Inflammatory macrophage treated with lipopolysaccharide for 1 hour (primary cell): ENCODE measurements at regions not wholly inside any gene's neighbourhood (a gene's known extent, or its start where the extent isn't known, plus 50 kb on each side); places are given as distances from the start of the nearest gene placed in this dataset.
"Not testable (repeated sequence)": the region's sequence is repeated elsewhere in the genome, so short reads cannot be mapped to it uniquely, and the experiment has no call there.

Experiments
- DNase-seq, 2 donors: peaks; one replicate each; pipeline ENCODE4 v3.0.0-alpha.2; 2020 to 2022

- no peak for DNase-seq
Measured at GRCh38 chr4:59630922-59631321, 1569.2 kb upstream of the ADGRL3 start.

DNA sequence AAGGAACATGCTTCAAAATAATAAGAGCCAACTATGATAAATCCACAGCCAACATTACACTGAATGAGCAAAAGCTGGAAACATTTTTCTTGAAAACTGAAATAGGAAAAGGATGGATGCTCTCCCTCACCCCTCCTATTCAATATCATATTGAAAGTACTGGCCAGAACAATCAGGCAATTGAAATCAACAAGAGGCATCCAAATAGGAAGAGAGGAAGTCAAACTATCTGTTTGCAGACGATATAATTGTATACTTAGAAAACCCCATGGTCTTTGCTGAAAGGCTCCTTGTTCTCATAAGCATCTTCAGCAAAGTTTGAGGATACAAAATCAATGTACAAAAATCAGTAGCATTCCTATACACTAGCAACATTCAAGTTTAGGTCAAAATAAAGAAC lies 1562.5 kb upstream of the ADGRL3 start:
- no peak for DNase-seq

- no peak for DNase-seq
Measured at GRCh38 chr4:59643682-59644081, 1556.4 kb upstream of the ADGRL3 start.

- no peak for DNase-seq
Measured at GRCh38 chr4:59644765-59645164, 1555.4 kb upstream of the ADGRL3 start.

GRCh38 chr4:59646082-59646481 lies 1554.0 kb upstream of the ADGRL3 start:
- DNase-seq: no peak

- no peak for DNase-seq
Measured at GRCh38 chr4:59647011-59647410, 1553.1 kb upstream of the ADGRL3 start.

GRCh38 chr4:59647500-59647899 lies 1552.6 kb upstream of the ADGRL3 start:
- DNase-seq: no peak

GRCh38 chr4:59650861-59651260 lies 1549.3 kb upstream of the ADGRL3 start:
- no peak for DNase-seq

DNA sequence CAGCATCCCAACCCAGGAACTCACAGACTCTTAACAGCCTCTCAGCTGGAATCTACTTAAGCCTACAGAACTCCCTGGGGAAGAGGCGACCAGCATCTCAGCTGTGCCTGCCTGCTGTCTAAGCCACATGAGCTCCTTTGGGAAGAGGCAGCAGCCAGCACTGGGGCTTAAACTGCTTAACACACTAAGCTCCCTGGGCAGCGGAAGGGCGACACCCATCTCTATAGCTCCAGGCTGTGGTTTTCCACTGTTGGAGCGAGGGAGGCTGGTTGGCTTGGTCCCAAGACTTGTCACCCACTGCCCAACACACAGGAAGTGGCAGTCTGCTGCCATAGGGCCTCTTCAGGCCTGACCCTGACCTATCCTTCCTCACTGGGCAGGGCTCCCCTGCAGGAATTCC lies 1544.1 kb upstream of the ADGRL3 start:
- no peak for DNase-seq

DNA sequence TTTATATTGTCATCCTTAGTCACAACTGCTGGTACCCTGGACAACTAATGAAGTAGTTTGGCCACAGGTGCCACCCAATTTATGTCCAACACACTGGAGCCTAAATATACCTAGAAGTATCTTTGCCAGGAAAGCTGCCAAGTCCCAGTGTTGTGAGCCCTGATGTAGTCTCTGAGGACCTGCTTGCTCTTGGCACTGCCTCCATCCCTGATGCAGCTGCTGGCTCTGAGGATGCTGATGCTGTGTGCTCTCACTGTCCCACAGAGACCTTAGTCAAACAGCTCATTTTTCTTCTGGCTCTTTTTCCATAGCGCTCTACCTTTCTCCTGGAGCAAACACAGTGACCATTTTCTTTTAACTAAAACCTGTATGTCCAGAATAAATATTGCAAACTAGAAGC lies 1535.4 kb upstream of the ADGRL3 start:
- no peak for DNase-seq

DNA sequence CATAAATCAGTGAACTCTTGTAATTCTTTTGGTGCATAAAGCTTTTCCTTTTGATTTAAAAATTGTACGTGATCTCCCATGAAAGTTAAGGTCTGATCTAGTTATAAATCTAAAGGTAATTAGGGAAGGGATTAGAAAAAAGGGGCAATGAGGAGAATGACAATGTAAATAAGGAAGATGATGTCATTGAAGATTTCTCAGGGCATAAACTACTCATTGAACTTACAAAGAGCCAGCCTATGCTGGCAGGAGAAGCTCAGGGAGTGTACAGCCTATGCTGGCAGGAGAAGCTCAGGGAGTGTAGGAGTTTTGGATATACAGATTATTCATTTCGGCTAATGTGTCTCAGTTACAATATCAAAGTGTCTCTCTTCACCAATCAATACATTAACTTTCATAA lies 1533.5 kb upstream of the ADGRL3 start:
- no peak for DNase-seq

- DNase-seq: no peak
Measured at GRCh38 chr4:59671037-59671436, 1529.1 kb upstream of the ADGRL3 start.

DNA sequence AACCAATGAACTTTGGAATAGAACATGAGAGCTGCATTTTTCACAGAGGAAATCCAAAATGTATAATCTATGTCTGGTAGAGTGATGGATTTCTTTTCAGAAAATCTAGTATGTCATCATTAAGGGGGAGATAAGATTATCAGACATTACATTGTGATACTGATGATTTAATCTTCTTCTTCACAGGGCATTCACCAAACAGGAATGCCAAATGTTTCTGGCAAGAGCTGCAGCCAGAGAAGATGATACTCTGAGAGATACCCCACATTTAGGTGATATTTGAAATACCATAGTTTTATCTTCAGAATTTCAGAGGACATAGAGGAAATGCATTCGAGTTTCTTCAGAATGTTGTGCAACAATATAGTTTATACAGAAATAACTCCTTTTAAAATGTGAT lies 1523.7 kb upstream of the ADGRL3 start:
- no peak for DNase-seq

DNA sequence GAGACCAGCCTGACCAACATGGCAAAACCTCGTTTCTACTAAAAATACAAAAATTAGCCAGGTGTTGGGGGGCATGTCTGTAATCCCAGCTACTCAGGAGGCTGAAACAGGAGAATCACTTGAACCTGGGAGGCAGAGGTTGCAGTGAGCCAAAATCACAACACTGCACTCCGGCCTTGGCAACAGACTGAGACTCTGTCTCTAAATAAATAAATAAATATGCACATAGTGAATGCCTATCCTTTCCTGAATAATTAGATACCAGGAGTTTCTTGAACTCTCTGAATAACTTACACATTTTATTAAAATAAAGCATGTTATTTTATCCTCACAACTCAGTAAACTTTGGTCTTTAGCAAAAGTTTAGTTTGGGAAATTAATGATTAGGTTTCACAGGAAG lies 1523.1 kb upstream of the ADGRL3 start:
- DNase-seq: not testable (repeated sequence)

GRCh38 chr4:59685626-59686025 lies 1514.5 kb upstream of the ADGRL3 start:
- DNase-seq: no peak

- no peak for DNase-seq
Measured at GRCh38 chr4:59689149-59689548, 1511.0 kb upstream of the ADGRL3 start.

GRCh38 chr4:59695355-59696053 lies 1504.6 kb upstream of the ADGRL3 start:
- no peak for DNase-seq

DNA sequence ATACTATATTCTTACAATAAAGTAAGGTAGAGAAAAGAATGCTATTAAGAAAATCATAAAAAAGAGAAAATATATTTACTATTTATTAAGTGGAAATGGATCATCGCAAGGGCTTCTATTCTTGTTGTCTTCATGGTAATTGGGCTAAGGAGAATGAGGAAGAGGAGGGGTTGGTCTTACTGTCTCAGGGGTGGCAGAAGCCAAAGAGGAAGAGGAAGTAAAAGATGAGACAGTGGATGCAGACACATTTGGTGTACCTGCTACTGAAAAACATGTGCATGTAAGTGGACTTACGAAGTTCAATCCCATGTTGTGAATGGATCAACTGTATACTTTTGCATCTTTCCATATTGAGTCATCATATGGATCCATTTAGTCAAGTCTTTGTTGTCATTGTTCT lies 1502.1 kb upstream of the ADGRL3 start:
- DNase-seq: no peak

GRCh38 chr4:59700651-59701050 lies 1499.5 kb upstream of the ADGRL3 start:
- no peak for DNase-seq

GRCh38 chr4:59704616-59705015 lies 1495.5 kb upstream of the ADGRL3 start:
- peak; percentile 12 to 19 for DNase-seq

- DNase-seq: no peak
Measured at GRCh38 chr4:59712470-59712869, 1487.7 kb upstream of the ADGRL3 start.

GRCh38 chr4:59724286-59724685 lies 1475.8 kb upstream of the ADGRL3 start:
- not testable (repeated sequence) for DNase-seq

GRCh38 chr4:59727745-59728144 lies 1472.4 kb upstream of the ADGRL3 start:
- DNase-seq: no peak

DNA sequence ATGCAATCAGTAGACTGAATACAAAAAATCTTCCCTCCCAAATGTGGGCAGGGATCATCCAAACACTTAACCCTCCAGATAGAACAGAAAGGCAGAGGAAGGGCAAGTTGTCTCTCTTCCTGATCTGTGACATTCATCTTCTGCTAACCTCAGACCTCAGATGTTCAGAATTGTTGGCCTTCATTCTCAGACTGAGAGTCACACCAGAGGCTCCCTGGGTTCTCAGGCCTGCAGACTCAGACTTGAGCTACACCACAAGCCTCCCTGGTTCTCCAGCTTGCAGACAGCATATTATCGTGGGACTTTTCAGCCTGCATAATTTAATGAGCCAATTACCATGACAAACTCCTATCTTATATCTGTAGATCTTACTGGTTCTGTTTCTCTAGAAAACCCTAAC lies 1471.6 kb upstream of the ADGRL3 start:
- DNase-seq: no peak

DNA sequence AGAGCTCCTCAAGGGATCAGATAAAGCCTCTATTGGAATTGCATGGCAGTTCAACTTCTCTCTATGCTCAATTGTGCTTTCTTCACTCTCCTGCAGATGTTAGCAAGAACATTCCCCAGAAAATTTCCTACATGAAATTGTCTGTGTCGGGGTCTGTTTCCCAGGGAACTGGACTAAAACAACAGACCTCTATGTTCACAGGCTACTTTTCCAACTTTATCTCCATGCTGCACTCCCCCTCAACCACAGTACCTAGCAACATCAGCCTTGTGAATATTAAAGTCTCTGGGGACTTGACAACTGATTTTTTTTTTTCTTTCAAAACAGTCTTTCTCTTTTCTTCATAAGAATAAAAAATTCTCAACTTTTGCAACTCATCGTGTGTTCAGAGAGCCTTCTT lies 1470.8 kb upstream of the ADGRL3 start:
- DNase-seq: no peak

DNA sequence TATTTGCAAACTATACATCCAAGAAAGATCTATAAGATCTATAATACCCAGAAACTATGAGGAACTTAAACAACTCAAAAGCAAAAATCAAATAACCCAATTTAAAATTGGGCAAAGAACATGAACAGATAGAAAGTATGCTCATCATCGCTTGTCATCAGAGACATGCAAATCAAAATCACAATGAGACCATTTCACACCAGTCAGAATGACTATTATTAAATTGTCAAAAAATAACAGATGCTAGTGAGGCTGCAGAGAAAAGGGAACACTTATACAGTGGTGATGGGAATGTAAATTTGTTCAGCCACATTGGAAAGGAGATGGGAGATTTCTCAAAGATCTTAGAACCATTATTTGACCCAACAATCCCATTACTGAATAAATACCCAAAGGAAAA lies 1451.7 kb upstream of the ADGRL3 start:
- no peak for DNase-seq
